Right cardiac atrium (tissue), 5 donors: ENCODE measurements at regions not wholly inside any gene's neighbourhood (a gene's known extent, or its start where the extent isn't known, plus 50 kb on each side); places are given as distances from the start of the nearest gene placed in this dataset.

ENCODE experiments used
- ATAC-seq, 2 donors: fragments of 200-7000 bp; cut with Tn5 transposase; one replicate each; pipeline versions ENCODE4 v1.8.0 to v1.9.1; 2020; ENCODE audit warnings: moderate library complexity in 2 of 2, mild to moderate bottlenecking in 1 of 2
- DNase-seq, 3 donors: peaks; one replicate each; pipeline ENCODE4 v3.0.0-alpha.2; 2020
- H3K27ac ChIP-seq: one replicate; pipeline ENCODE4 v1.5.1; 2013; ENCODE audit warnings: mild to moderate bottlenecking, low read length, control low read depth, moderate library complexity
- H3K27me3 ChIP-seq: one replicate; pipeline ENCODE4 v1.6.1; 2013; ENCODE audit not compliant: control insufficient read depth, insufficient read depth
- H3K4me1 ChIP-seq: one replicate; pipeline ENCODE4 v1.6.1; 2013; ENCODE audit warnings: low read length; ENCODE audit not compliant: control insufficient read depth, insufficient read depth
- H3K4me3 ChIP-seq: one replicate; pipeline ENCODE4 v1.5.1; 2013; ENCODE audit warnings: low read length, control low read depth
- H3K9me3 ChIP-seq: one replicate; pipeline ENCODE4 v1.6.1; 2013; ENCODE audit warnings: low read length; ENCODE audit not compliant: control insufficient read depth
- WGBS: extraction: QIAGEN DNeasy Blood & Tissue Kit; methylation state at CpG from one replicate; pipeline ENCODE4 v1.1.7; 2013; 5-methylcytosine and 5-hydroxymethylcytosine counted together
- intact Hi-C, 4 donors: fragments of 100-400 bp; cut with DNase I; formaldehyde crosslinking; loops; one replicate each; pipeline versions ENCODE4 v1.11.0 to v1.14.0; 2022 to 2023
- donor health status: healthy with polysubstance abuse.
- donor health status: DM: no; HTN: yes; CAD: no.
- donor health status: DM: no; HTN: no; CAD: no.
- donor health status: DM: no; HTN: yes; CAD: no; lungs with severe emphysema.
- donor health status: DM: yes; HTN: yes; CAD: no.

GRCh38 chr1:88398338-88398737, 285.7 kb upstream of the PKN2 start:
- Histone ChIP-seq H3K4me1 (no peaks in the 10 kb centered on the region), H3K27me3 (no peaks in the 10 kb centered on the region), H3K27ac (no peak overlapping the region), H3K4me3 (no peak overlapping the region), H3K9me3 (no peaks in the 10 kb centered on the region)
- intact Hi-C loops: no loop called here
- no peak for ATAC-seq
- DNase-seq: peak in 1 of 3 donors; percentile 8

- intact Hi-C loops: no loop called here
- no peak for ATAC-seq
Measured at GRCh38 chr1:88399690-88400089, 284.4 kb upstream of the PKN2 start.

GRCh38 chr1:88401313-88401712, 282.8 kb upstream of the PKN2 start:
- Histone ChIP-seq H3K9me3 (no peaks in the 10 kb centered on the region), H3K27ac (no peak overlapping the region), H3K4me1 (no peaks in the 10 kb centered on the region), H3K27me3 (no peaks in the 10 kb centered on the region), H3K4me3 (no peak overlapping the region)
- intact Hi-C loops: no loop called here
- ATAC-seq: no peak
- DNase-seq: no peak
- 66% methylated on average over 1 of the region's 1 CpG for WGBS

More at GRCh38 chr1:88399690-88400089, 284.4 kb upstream of the PKN2 start:
- 78% methylated on average over 1 of the region's 1 CpG for WGBS
- no peak for DNase-seq
- H3K27ac ChIP-seq: no peak overlapping the region
- no peaks in the 10 kb centered on the region for H3K27me3 ChIP-seq
- no peaks in the 10 kb centered on the region for H3K9me3 ChIP-seq
- no peaks in the 10 kb centered on the region for H3K4me1 ChIP-seq
- H3K4me3 ChIP-seq: no peak overlapping the region

GRCh38 chr1:88404582-88404981, 279.5 kb upstream of the PKN2 start:
- H3K9me3 ChIP-seq: no peaks in the 10 kb centered on the region
- ATAC-seq (no peak), DNase-seq (no peak)
- intact Hi-C loops: no loop called here
- no peaks in the 10 kb centered on the region for H3K4me1 ChIP-seq
- H3K4me3 ChIP-seq: no peak overlapping the region
- WGBS: 87% methylated on average over 5 of the region's 5 CpGs
- no peaks in the 10 kb centered on the region for H3K27me3 ChIP-seq
- no peak overlapping the region for H3K27ac ChIP-seq

- H3K27me3 ChIP-seq: no peaks in the 10 kb centered on the region
- no peak overlapping the region for H3K27ac ChIP-seq
- intact Hi-C loops: no loop called here
- no peak for ATAC-seq
- H3K4me3 ChIP-seq: no peak overlapping the region
- H3K4me1 ChIP-seq: no peaks in the 10 kb centered on the region
- WGBS: 90% methylated on average over 3 of the region's 3 CpGs
- no peak for DNase-seq
- no peaks in the 10 kb centered on the region for H3K9me3 ChIP-seq
Measured at GRCh38 chr1:88407248-88407647, 276.8 kb upstream of the PKN2 start.

GRCh38 chr1:88421997-88422396, 262.1 kb upstream of the PKN2 start:
- DNase-seq (no peak), ATAC-seq (no peak)
- WGBS: 98% methylated on average over 1 of the region's 1 CpG
- Histone ChIP-seq H3K4me3 (no peak overlapping the region), H3K9me3 (peaks cover 8% of the 10 kb centered on the region), H3K27me3 (no peaks in the 10 kb centered on the region), H3K27ac (no peak overlapping the region), H3K4me1 (no peaks in the 10 kb centered on the region)
- intact Hi-C loops: no loop called here

GRCh38 chr1:88433556-88433955, 250.5 kb upstream of the PKN2 start:
- 90% methylated on average over 1 of the region's 1 CpG for WGBS

GRCh38 chr1:88434836-88435235, 249.2 kb upstream of the PKN2 start:
- Histone ChIP-seq H3K9me3 (no peaks in the 10 kb centered on the region), H3K4me1 (no peaks in the 10 kb centered on the region), H3K27ac (no peak overlapping the region), H3K4me3 (no peak overlapping the region), H3K27me3 (no peaks in the 10 kb centered on the region)
- ATAC-seq (no peak), DNase-seq (no peak)
- intact Hi-C loops: no loop called here

More at GRCh38 chr1:88433556-88433955, 250.5 kb upstream of the PKN2 start:
- Histone ChIP-seq H3K9me3 (no peaks in the 10 kb centered on the region), H3K4me3 (no peak overlapping the region), H3K27me3 (no peaks in the 10 kb centered on the region), H3K4me1 (no peaks in the 10 kb centered on the region), H3K27ac (no peak overlapping the region)
- intact Hi-C loops: no loop called here
- ATAC-seq: no peak
- DNase-seq: no peak

GRCh38 chr1:88441022-88441421, 243.1 kb upstream of the PKN2 start:
- Histone ChIP-seq H3K4me1 (no peaks in the 10 kb centered on the region), H3K27me3 (no peaks in the 10 kb centered on the region), H3K27ac (no peak overlapping the region), H3K9me3 (no peaks in the 10 kb centered on the region), H3K4me3 (no peak overlapping the region)
- DNase-seq (no peak), ATAC-seq (no peak)
- 85% methylated on average over 2 of the region's 2 CpGs for WGBS
- intact Hi-C loops: no loop called here

GRCh38 chr1:88451856-88452255, 232.2 kb upstream of the PKN2 start:
- Histone ChIP-seq H3K27ac (no peak overlapping the region), H3K4me1 (no peaks in the 10 kb centered on the region), H3K9me3 (peaks cover 3% of the 10 kb centered on the region), H3K4me3 (no peak overlapping the region), H3K27me3 (no peaks in the 10 kb centered on the region)
- intact Hi-C loops: no loop called here
- ATAC-seq (no peak), DNase-seq (no peak)

- DNase-seq (no peak), ATAC-seq (no peak)
- no peaks in the 10 kb centered on the region for H3K4me1 ChIP-seq
- H3K4me3 ChIP-seq: no peak overlapping the region
- intact Hi-C loops: no loop called here
- WGBS: 83% methylated on average over 7 of the region's 7 CpGs
- H3K27ac ChIP-seq: no peak overlapping the region
- peaks cover 3% of the 10 kb centered on the region for H3K9me3 ChIP-seq
- H3K27me3 ChIP-seq: no peaks in the 10 kb centered on the region
Measured at GRCh38 chr1:88453295-88453694, 230.8 kb upstream of the PKN2 start.

GRCh38 chr1:88454781-88455180, 229.3 kb upstream of the PKN2 start:
- Histone ChIP-seq H3K9me3 (peaks cover 2% of the 10 kb centered on the region), H3K27me3 (no peaks in the 10 kb centered on the region), H3K4me3 (no peak overlapping the region), H3K27ac (no peak overlapping the region), H3K4me1 (no peaks in the 10 kb centered on the region)
- DNase-seq (no peak), ATAC-seq (no peak)
- intact Hi-C loops: no loop called here
- WGBS: 80% methylated on average over 4 of the region's 4 CpGs
